ENCODE measurements at regions not wholly inside any gene's neighbourhood (a gene's known extent, or its start where the extent isn't known, plus 50 kb on each side); places are given as distances from the start of the nearest gene placed in this dataset.
A peak's percentile ranks its signal among the peaks of the same experiment; 100 is the strongest.

- no peak for TF ChIP-seq CTCF (IDR thresholded peaks at IDR 0.05)
- H3K4me3 Mint-ChIP-seq: no peak overlapping the region
- H3K27ac Mint-ChIP-seq: no peak overlapping the region
- no peaks in the 10 kb centered on the region for H3K36me3 Mint-ChIP-seq (ENCODE audit: low read depth)
- H3K4me1 Mint-ChIP-seq: peaks cover 4% of the 10 kb centered on the region
- no peak for DNase-seq
- peaks cover 11% of the 10 kb centered on the region for H3K27me3 Mint-ChIP-seq (ENCODE audit: low read depth, poor library complexity)
- H3K9me3 Mint-ChIP-seq: peaks cover 7% of the 10 kb centered on the region
Observed at GRCh38 chr7:42739638-42740037, 172.2 kb downstream of the C7orf25 start.

GRCh38 chr7:42736931-42737330, 174.9 kb downstream of the C7orf25 start:
- Mint-ChIP-seq H3K27me3 (ENCODE audit: low read depth, poor library complexity) (peaks cover 13% of the 10 kb centered on the region), H3K4me3 (no peak overlapping the region), H3K4me1 (no peaks in the 10 kb centered on the region), H3K9me3 (peaks cover 7% of the 10 kb centered on the region), H3K36me3 (ENCODE audit: low read depth) (no peaks in the 10 kb centered on the region), H3K27ac (no peak overlapping the region)
- DNase-seq: no peak
- TF ChIP-seq CTCF (IDR thresholded peaks at IDR 0.05): peak; percentile 12

- no peak for TF ChIP-seq CTCF (IDR thresholded peaks at IDR 0.05)
- H3K4me1 Mint-ChIP-seq: no peaks in the 10 kb centered on the region
- H3K36me3 Mint-ChIP-seq (ENCODE audit: low read depth): no peaks in the 10 kb centered on the region
- peaks cover 13% of the 10 kb centered on the region for H3K27me3 Mint-ChIP-seq (ENCODE audit: low read depth, poor library complexity)
- DNase-seq: no peak
- no peak overlapping the region for H3K27ac Mint-ChIP-seq
- peaks cover 7% of the 10 kb centered on the region for H3K9me3 Mint-ChIP-seq
- H3K4me3 Mint-ChIP-seq: no peak overlapping the region
Observed at GRCh38 chr7:42735081-42735480, 176.8 kb downstream of the C7orf25 start.

GRCh38 chr7:42734568-42734967, 177.3 kb downstream of the C7orf25 start:
- H3K27ac Mint-ChIP-seq: no peak overlapping the region
- peaks cover 7% of the 10 kb centered on the region for H3K9me3 Mint-ChIP-seq
- H3K36me3 Mint-ChIP-seq (ENCODE audit: low read depth): no peaks in the 10 kb centered on the region
- peaks cover 13% of the 10 kb centered on the region for H3K27me3 Mint-ChIP-seq (ENCODE audit: low read depth, poor library complexity)
- no peak overlapping the region for H3K4me3 Mint-ChIP-seq
- no peak for TF ChIP-seq CTCF (IDR thresholded peaks at IDR 0.05)
- H3K4me1 Mint-ChIP-seq: no peaks in the 10 kb centered on the region
- DNase-seq: no peak

- TF ChIP-seq CTCF (IDR thresholded peaks at IDR 0.05): no peak
- peaks cover 4% of the 10 kb centered on the region for H3K9me3 Mint-ChIP-seq
- H3K4me3 Mint-ChIP-seq: no peak overlapping the region
- DNase-seq: no peak
- no peaks in the 10 kb centered on the region for H3K36me3 Mint-ChIP-seq (ENCODE audit: low read depth)
- no peak overlapping the region for H3K27ac Mint-ChIP-seq
- peaks cover 13% of the 10 kb centered on the region for H3K27me3 Mint-ChIP-seq (ENCODE audit: low read depth, poor library complexity)
- H3K4me1 Mint-ChIP-seq: no peaks in the 10 kb centered on the region
Observed at GRCh38 chr7:42733040-42733439, 178.8 kb downstream of the C7orf25 start.

GRCh38 chr7:42730586-42730985, 181.3 kb downstream of the C7orf25 start:
- H3K4me1 Mint-ChIP-seq: no peaks in the 10 kb centered on the region
- DNase-seq: no peak
- H3K27ac Mint-ChIP-seq: no peak overlapping the region
- H3K36me3 Mint-ChIP-seq (ENCODE audit: low read depth): no peaks in the 10 kb centered on the region
- H3K9me3 Mint-ChIP-seq: peaks cover 4% of the 10 kb centered on the region
- TF ChIP-seq CTCF (IDR thresholded peaks at IDR 0.05): no peak
- H3K27me3 Mint-ChIP-seq (ENCODE audit: low read depth, poor library complexity): peaks cover 6% of the 10 kb centered on the region
- no peak overlapping the region for H3K4me3 Mint-ChIP-seq

Data from nephron progenitor cell (in vitro differentiated cells).